MM.1S (cell line): ENCODE measurements at regions not wholly inside any gene's neighbourhood (a gene's known extent, or its start where the extent isn't known, plus 50 kb on each side); places are given as distances from the start of the nearest gene placed in this dataset.

ENCODE experiments used
- EZH2 ChIP-seq: fragments of 300-600 bp; sonication (generic); optimal IDR thresholded peaks from 2 replicates; pipeline ENCODE3; 2017; ENCODE audit warnings: low read depth, mild to moderate bottlenecking, antibody characterized with exemption, low read length, mixed read lengths
- TF ChIP-seq, protein P1 (sequence below): fragments of 300-600 bp; sonication (generic); IDR thresholded peaks from 2 replicates; pipeline ENCODE4 v1.5.1; 2016; ENCODE audit warnings: antibody characterized with exemption, low read length, mixed read lengths

DNA sequence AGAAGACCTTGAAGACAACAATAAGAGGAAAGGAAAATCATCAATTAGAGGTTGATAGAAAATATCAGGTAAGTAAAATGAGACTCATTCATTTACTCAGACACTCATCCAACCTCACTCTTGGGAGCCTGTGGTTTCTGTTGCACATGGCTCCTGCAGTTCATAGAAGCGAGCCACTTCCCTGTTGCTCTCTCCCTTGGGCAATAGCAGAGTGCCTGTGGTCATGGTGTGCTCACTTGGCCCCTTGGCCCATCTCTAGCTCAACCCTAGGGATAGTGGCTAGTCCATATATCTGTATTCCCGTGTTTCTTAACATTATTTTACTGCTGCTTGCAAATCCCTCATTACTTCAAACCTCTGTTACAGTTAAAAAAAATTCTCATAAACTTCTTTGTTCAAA is 368.6 kb downstream of the PTPRC start:
- TF ChIP-seq, protein P1, sequence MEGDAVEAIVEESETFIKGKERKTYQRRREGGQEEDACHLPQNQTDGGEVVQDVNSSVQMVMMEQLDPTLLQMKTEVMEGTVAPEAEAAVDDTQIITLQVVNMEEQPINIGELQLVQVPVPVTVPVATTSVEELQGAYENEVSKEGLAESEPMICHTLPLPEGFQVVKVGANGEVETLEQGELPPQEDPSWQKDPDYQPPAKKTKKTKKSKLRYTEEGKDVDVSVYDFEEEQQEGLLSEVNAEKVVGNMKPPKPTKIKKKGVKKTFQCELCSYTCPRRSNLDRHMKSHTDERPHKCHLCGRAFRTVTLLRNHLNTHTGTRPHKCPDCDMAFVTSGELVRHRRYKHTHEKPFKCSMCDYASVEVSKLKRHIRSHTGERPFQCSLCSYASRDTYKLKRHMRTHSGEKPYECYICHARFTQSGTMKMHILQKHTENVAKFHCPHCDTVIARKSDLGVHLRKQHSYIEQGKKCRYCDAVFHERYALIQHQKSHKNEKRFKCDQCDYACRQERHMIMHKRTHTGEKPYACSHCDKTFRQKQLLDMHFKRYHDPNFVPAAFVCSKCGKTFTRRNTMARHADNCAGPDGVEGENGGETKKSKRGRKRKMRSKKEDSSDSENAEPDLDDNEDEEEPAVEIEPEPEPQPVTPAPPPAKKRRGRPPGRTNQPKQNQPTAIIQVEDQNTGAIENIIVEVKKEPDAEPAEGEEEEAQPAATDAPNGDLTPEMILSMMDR: no peak
- TF ChIP-seq EZH2: no peak
